ENCODE measurements at regions not wholly inside any gene's neighbourhood (a gene's known extent, or its start where the extent isn't known, plus 50 kb on each side); places are given as distances from the start of the nearest gene placed in this dataset.

DNA sequence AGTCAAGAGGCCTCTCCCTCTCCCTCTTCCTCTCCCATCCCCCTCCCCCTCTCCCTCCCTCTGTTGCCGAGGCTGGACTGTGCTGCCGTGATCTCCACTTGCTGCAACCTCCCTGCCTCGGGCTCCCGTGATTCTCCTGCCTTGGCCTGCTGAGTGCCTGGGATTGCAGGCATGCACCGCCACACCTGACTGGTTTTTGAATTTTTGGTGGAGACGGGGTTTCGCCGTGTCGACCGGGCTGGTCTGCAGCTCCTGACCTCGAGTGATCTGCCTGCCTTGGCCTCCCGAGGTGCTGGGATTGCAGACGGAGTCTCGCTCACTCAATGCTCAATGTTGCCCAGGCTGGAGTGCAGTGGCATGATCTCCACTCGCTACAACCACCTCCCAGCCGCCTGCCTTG is 165.1 kb downstream of the CENPC start:
- Histone ChIP-seq H3K9ac (ENCODE audit: low read depth, low read length) (no peak overlapping the region), H3K4me3 (ENCODE audit: low read depth, low read length) (no peak overlapping the region), H3K27ac (ENCODE audit: low read depth, low read length) (no peak overlapping the region), H3K27me3 (ENCODE audit: control insufficient read depth, insufficient read depth, low read length) (no peaks in the 10 kb centered on the region), H3K4me1 (ENCODE audit: control insufficient read depth, insufficient read depth, low read length) (peaks cover 2% of the 10 kb centered on the region; the same call in 1 of the 2 replicates), H3K36me3 (ENCODE audit: control insufficient read depth, insufficient read depth, low read length) (no peaks in the 10 kb centered on the region), H3K9me3 (ENCODE audit: control insufficient read depth, insufficient read depth, low read length) (peaks cover 5% of the 10 kb centered on the region; the same call in 1 of the 2 replicates)

DNA sequence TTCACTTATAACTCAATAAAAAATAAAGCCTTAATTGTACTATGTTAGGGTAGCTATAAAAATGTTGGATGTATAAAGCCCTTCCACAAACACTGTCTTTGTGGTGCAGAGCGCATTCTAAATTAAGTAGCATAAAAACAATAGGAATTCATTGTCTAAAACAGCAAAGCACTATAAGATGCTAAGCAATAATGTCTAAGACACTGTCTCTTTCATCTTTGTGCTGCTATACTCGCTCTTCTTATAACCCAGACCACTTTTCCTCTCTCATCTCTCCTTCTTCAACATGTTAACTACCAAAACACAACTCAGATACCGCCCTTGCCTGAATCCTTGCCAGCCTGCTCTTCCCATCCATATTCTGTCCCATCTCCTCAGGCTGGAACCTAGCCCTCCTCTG is 170.0 kb downstream of the CENPC start:
- no peak overlapping the region for H3K27ac ChIP-seq (ENCODE audit: low read depth, low read length)
- peaks cover 18% of the 10 kb centered on the region for H3K4me1 ChIP-seq (ENCODE audit: control insufficient read depth, insufficient read depth, low read length)
- H3K9me3 ChIP-seq (ENCODE audit: control insufficient read depth, insufficient read depth, low read length), result peaks cover 2% of the 10 kb centered on the region; the same call in 1 of the 2 replicates
- H3K27me3 ChIP-seq (ENCODE audit: control insufficient read depth, insufficient read depth, low read length), result no peaks in the 10 kb centered on the region
- H3K36me3 ChIP-seq (ENCODE audit: control insufficient read depth, insufficient read depth, low read length), result no peaks in the 10 kb centered on the region
- H3K9ac ChIP-seq (ENCODE audit: low read depth, low read length), result no peak overlapping the region
- H3K4me3 ChIP-seq (ENCODE audit: low read depth, low read length), result no peak overlapping the region

DNA sequence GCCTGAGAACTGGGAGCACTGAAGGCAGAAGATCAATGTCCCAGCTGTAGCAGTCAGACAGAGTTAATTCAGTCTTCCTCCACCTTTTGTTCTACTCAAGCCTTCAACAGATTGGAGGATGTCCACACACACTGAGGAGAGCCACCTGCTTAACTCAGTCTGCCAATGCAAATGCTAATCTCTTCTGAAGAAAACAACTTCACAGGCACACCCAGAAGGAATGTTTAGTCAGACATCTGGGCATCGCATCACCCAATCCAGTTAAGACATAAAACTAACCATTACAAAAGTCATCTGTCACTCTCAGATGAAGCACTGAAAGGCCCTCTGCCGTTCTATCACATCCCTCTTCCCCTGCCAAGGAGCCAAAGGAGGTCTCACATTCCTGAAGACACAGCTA is 173.7 kb downstream of the CENPC start:
- no peaks in the 10 kb centered on the region for H3K27me3 ChIP-seq (ENCODE audit: control insufficient read depth, insufficient read depth, low read length)
- H3K36me3 ChIP-seq (ENCODE audit: control insufficient read depth, insufficient read depth, low read length), result no peaks in the 10 kb centered on the region
- H3K4me3 ChIP-seq (ENCODE audit: low read depth, low read length), result no peak overlapping the region
- no peak overlapping the region for H3K27ac ChIP-seq (ENCODE audit: low read depth, low read length)
- H3K9ac ChIP-seq (ENCODE audit: low read depth, low read length), result no peak overlapping the region
- H3K9me3 ChIP-seq (ENCODE audit: control insufficient read depth, insufficient read depth, low read length), result no peaks in the 10 kb centered on the region
- peaks cover 20% of the 10 kb centered on the region for H3K4me1 ChIP-seq (ENCODE audit: control insufficient read depth, insufficient read depth, low read length)

DNA sequence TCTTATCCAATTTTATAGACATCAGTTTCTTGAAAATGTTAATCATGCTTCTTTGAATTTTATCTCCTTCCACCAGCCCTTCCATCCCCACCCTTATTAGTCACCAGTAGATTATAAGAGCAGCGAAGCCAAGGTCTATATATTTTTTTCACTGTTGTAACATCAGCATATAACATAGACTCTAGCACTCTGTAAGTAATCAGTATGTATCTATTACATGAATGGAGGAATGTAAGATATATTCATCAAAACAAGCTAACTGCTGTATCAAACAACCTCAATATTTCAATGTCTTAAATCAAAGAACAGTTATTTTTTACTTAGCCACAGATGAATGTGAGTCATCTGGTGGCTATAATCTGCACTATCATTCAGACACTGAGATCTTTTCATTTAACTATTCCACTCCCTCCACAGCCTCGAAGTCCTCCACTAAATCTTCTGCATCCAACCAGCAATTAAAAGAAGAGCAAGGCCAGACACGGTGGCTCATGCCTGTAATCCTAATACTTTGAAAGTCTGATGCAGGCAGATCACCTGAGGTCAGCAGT is 178.9 kb downstream of the CENPC start:
- no peak overlapping the region for H3K27ac ChIP-seq (ENCODE audit: low read depth, low read length)
- H3K4me3 ChIP-seq (ENCODE audit: low read depth, low read length), result no peak overlapping the region
- H3K9me3 ChIP-seq (ENCODE audit: control insufficient read depth, insufficient read depth, low read length), result no peaks in the 10 kb centered on the region
- no peaks in the 10 kb centered on the region for H3K27me3 ChIP-seq (ENCODE audit: control insufficient read depth, insufficient read depth, low read length)
- no peaks in the 10 kb centered on the region for H3K36me3 ChIP-seq (ENCODE audit: control insufficient read depth, insufficient read depth, low read length)
- peaks cover 12% of the 10 kb centered on the region for H3K4me1 ChIP-seq (ENCODE audit: control insufficient read depth, insufficient read depth, low read length)
- no peak overlapping the region for H3K9ac ChIP-seq (ENCODE audit: low read depth, low read length)

DNA sequence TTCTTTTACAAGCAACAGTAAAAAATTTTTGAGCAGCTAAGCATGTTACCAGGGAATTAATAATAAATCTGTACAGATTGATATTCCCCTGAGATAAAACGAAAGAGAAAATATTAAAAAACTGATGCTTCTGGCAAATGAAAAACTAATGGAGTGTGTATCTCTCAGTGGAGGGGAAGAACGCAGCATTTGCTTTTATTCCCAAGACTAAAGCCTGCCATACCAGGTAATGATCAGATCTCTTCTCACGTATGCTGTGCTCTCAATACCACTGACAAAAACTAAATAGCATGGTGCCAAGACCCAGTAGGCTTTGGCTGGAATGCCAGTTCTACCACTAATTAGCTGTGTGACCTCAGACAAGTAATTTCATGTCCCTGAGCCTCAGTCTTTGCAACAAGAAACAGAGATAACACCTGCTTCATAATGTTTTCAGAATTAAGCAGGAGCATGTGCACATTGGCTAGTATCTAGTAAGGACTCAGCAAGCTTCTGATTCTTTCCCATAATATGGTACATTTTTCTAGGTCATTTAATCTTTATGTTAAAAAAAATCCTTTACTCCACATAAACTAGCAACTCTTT is 179.6 kb downstream of the CENPC start:
- Histone ChIP-seq H3K4me1 (ENCODE audit: control insufficient read depth, insufficient read depth, low read length) (peaks cover 6% of the 10 kb centered on the region; the same call in 1 of the 2 replicates), H3K27ac (ENCODE audit: low read depth, low read length) (no peak overlapping the region), H3K9me3 (ENCODE audit: control insufficient read depth, insufficient read depth, low read length) (no peaks in the 10 kb centered on the region), H3K4me3 (ENCODE audit: low read depth, low read length) (no peak overlapping the region), H3K36me3 (ENCODE audit: control insufficient read depth, insufficient read depth, low read length) (no peaks in the 10 kb centered on the region), H3K9ac (ENCODE audit: low read depth, low read length) (no peak overlapping the region), H3K27me3 (ENCODE audit: control insufficient read depth, insufficient read depth, low read length) (no peaks in the 10 kb centered on the region)

DNA sequence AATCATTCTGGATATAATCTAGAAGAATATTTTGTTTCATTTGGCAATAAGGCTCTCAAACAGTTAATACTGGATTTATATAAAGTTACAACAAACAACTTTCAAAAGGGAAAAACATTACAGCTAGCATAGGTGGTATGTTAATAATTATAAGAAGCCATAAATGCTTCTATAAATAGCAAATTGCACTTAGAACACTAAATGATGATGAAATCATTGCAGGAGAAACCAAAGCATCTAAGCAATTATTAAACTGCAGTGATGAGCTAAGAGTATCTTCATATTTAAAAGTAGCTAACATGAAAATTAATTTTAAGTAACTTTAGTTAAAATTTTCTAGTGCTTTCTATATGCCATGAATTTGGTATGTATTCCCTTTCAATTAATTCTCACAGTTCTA is 189.5 kb downstream of the CENPC start:
- Histone ChIP-seq H3K9ac (ENCODE audit: low read depth, low read length) (no peak overlapping the region), H3K36me3 (ENCODE audit: control insufficient read depth, insufficient read depth, low read length) (no peaks in the 10 kb centered on the region), H3K4me3 (ENCODE audit: low read depth, low read length) (no peak overlapping the region), H3K27ac (ENCODE audit: low read depth, low read length) (no peak overlapping the region), H3K4me1 (ENCODE audit: control insufficient read depth, insufficient read depth, low read length) (no peaks in the 10 kb centered on the region), H3K27me3 (ENCODE audit: control insufficient read depth, insufficient read depth, low read length) (no peaks in the 10 kb centered on the region), H3K9me3 (ENCODE audit: control insufficient read depth, insufficient read depth, low read length) (peaks cover 9% of the 10 kb centered on the region; the same call in 1 of the 2 replicates)

DNA sequence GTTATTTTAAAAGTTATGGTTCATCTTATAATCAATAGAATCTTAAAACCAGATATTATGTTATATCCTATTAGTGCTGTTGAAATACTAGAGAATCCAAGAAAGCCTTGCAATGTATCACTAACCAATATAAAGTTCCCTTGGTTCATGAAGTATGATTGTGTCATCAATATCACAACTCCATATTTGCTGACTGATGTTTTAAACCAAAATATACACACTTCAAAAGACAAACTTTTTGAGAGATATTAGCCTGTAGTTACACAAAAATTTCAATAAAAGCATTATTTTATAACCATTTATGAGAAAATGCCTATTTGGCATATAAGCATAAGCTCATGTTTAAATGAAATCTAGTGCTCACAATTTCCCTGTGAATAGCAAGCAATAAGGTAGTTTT is 198.6 kb downstream of the CENPC start:
- no peaks in the 10 kb centered on the region for H3K36me3 ChIP-seq (ENCODE audit: control insufficient read depth, insufficient read depth, low read length)
- H3K4me1 ChIP-seq (ENCODE audit: control insufficient read depth, insufficient read depth, low read length), result peaks cover 14% of the 10 kb centered on the region
- no peak overlapping the region for H3K4me3 ChIP-seq (ENCODE audit: low read depth, low read length)
- H3K27me3 ChIP-seq (ENCODE audit: control insufficient read depth, insufficient read depth, low read length), result no peaks in the 10 kb centered on the region
- H3K9me3 ChIP-seq (ENCODE audit: control insufficient read depth, insufficient read depth, low read length), result peaks cover 5% of the 10 kb centered on the region; the same call in 1 of the 2 replicates
- no peak overlapping the region for H3K9ac ChIP-seq (ENCODE audit: low read depth, low read length)
- no peak overlapping the region for H3K27ac ChIP-seq (ENCODE audit: low read depth, low read length)

DNA sequence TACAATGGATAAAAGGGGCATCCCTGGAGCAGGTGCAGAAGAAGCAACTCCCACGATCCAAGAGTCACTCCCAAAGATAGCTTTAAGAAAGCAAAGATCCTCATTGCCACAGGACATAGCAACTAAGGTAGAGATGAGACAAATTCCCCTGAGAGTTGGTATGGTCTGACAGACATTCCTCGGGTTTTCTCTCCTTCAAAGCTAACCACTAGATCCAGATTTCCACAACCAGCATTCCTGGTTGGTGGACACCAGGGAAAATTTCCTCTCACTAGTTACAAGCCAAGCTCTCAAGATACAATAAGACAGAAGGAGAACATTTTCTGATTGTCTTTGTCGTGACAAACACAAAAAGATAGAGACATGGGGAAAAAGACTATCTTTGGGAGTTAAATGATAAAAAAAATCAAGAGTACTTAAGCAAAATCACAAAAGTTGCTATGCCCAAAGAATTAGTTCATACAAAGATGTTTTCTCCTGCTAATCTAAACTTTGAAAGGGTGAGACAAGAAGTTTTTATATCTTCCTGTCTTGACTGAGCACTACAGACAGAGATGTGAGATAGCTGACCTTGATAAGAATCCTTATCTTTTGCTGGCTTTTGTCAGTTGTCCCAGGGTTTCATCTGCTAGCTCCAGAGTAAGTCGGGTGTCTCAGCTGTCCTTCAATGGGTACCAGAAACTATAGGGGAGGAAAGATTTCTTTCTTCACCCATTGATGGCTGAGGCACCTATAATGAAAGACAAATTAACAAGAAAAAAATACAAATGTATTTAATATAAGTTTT is 200.5 kb downstream of the CENPC start:
- no peaks in the 10 kb centered on the region for H3K36me3 ChIP-seq (ENCODE audit: control insufficient read depth, insufficient read depth, low read length)
- H3K9me3 ChIP-seq (ENCODE audit: control insufficient read depth, insufficient read depth, low read length), result no peaks in the 10 kb centered on the region
- H3K4me1 ChIP-seq (ENCODE audit: control insufficient read depth, insufficient read depth, low read length), result peaks cover 14% of the 10 kb centered on the region
- H3K27ac ChIP-seq (ENCODE audit: low read depth, low read length), result no peak overlapping the region
- no peaks in the 10 kb centered on the region for H3K27me3 ChIP-seq (ENCODE audit: control insufficient read depth, insufficient read depth, low read length)
- no peak overlapping the region for H3K9ac ChIP-seq (ENCODE audit: low read depth, low read length)
- H3K4me3 ChIP-seq (ENCODE audit: low read depth, low read length), result no peak overlapping the region

DNA sequence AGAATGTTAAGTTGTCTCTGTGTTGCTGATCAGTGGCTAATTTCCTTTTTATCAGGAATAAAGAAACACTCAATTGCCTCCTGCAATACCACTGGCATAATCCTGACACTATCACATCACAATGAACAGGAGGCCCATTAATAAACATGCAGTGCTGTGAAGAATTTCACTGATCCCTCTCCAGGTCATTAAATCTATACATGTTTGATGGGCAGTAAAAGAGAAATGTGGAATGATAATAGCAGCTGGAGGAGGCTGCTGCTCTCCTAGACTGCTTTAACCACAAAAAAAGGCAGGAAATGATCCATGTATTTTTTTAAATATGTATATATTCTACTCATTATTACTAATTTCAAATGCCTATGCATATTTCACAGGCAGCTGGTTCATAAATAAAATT is 202.1 kb downstream of the CENPC start:
- no peak overlapping the region for H3K27ac ChIP-seq (ENCODE audit: low read depth, low read length)
- H3K36me3 ChIP-seq (ENCODE audit: control insufficient read depth, insufficient read depth, low read length), result no peaks in the 10 kb centered on the region
- H3K4me3 ChIP-seq (ENCODE audit: low read depth, low read length), result no peak overlapping the region
- H3K9ac ChIP-seq (ENCODE audit: low read depth, low read length), result no peak overlapping the region
- no peaks in the 10 kb centered on the region for H3K9me3 ChIP-seq (ENCODE audit: control insufficient read depth, insufficient read depth, low read length)
- H3K4me1 ChIP-seq (ENCODE audit: control insufficient read depth, insufficient read depth, low read length), result peaks cover 14% of the 10 kb centered on the region
- H3K27me3 ChIP-seq (ENCODE audit: control insufficient read depth, insufficient read depth, low read length), result no peaks in the 10 kb centered on the region

DNA sequence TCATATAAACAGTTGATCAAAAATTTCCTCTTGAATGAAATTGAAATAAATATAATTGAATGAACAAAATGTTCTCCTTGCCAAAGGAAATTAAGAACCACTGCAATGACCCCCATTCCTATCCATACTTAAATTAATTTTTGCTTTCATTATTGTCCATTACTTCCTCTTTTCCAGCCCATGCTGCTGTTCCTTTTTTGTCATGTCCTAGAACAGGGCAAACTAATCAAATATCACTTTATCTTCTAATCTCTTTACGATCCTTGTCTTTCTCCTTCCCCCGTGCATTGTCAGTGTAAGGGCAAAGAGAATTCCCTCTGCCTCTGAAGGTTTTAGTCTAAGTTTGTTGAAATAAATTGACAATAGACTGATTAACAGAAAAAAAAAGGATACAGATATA is 203.0 kb downstream of the CENPC start:
- Histone ChIP-seq H3K4me1 (ENCODE audit: control insufficient read depth, insufficient read depth, low read length) (peaks cover 14% of the 10 kb centered on the region), H3K27ac (ENCODE audit: low read depth, low read length) (no peak overlapping the region), H3K9me3 (ENCODE audit: control insufficient read depth, insufficient read depth, low read length) (no peaks in the 10 kb centered on the region), H3K27me3 (ENCODE audit: control insufficient read depth, insufficient read depth, low read length) (no peaks in the 10 kb centered on the region), H3K36me3 (ENCODE audit: control insufficient read depth, insufficient read depth, low read length) (no peaks in the 10 kb centered on the region), H3K4me3 (ENCODE audit: low read depth, low read length) (no peak overlapping the region), H3K9ac (ENCODE audit: low read depth, low read length) (no peak overlapping the region)

DNA sequence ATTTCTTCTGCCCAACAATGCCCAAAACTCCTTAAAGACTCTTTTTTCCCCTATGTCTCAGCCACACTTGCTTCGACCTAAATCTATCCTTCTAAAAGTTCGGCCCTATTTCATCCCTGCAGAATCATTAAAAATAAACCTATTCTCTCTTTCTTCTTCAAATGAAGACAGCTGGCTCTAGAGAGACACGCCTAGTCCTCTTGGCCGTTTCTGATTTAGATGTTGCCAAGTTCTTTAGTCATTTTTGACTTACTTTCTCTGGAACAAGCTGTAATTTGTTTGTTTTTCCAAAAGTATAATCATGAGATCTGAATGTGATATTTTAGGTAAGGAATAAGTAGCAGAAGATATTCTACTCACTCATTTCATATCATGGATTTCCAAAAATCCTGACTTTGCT is 211.6 kb downstream of the CENPC start:
- Histone ChIP-seq H3K4me1 (ENCODE audit: control insufficient read depth, insufficient read depth, low read length) (peaks cover 8% of the 10 kb centered on the region), H3K9ac (ENCODE audit: low read depth, low read length) (no peak overlapping the region), H3K4me3 (ENCODE audit: low read depth, low read length) (no peak overlapping the region), H3K27ac (ENCODE audit: low read depth, low read length) (no peak overlapping the region), H3K36me3 (ENCODE audit: control insufficient read depth, insufficient read depth, low read length) (no peaks in the 10 kb centered on the region), H3K9me3 (ENCODE audit: control insufficient read depth, insufficient read depth, low read length) (no peaks in the 10 kb centered on the region), H3K27me3 (ENCODE audit: control insufficient read depth, insufficient read depth, low read length) (no peaks in the 10 kb centered on the region)

Data from HUES48 (cell line).